ENCODE measurements at regions not wholly inside any gene's neighbourhood (a gene's known extent, or its start where the extent isn't known, plus 50 kb on each side); places are given as distances from the start of the nearest gene placed in this dataset.

- no peaks in the 10 kb centered on the region for H3K36me3 ChIP-seq
- H3K4me3 ChIP-seq: no peak overlapping the region
- intact Hi-C loops (cut with DNase I): loop anchor here in 2 of 10 donors (10.0 kb wide), 2 partner anchors 511 to 571 kb away; no protein-coding TSS in a partner anchor
- 46 to 54% (median 47%) methylated on average over 3 to 5 of the region's 5 CpGs for WGBS, 4 donors
- no peaks in the 10 kb centered on the region for H3K4me1 ChIP-seq
- DNase-seq: no peak
- ATAC-seq: no peak
- no peak overlapping the region for H3K27ac ChIP-seq
- H3K27me3 ChIP-seq: peaks cover 0 to 14% (median 0%) of the 10 kb centered on the region in 9 donors
- no peaks in the 10 kb centered on the region for H3K9me3 ChIP-seq
- TF ChIP-seq POLR2A (IDR thresholded peaks at IDR 0.05): no peak
- TF ChIP-seq CTCF (IDR thresholded peaks at IDR 0.05): no peak
These were observed 50.3 kb upstream of the GLI2 start for GRCh38 chr2:120685066-120685973.

Data from heart left ventricle (tissue), 16 donors.